ENCODE measurements at regions not wholly inside any gene's neighbourhood (a gene's known extent, or its start where the extent isn't known, plus 50 kb on each side); places are given as distances from the start of the nearest gene placed in this dataset.

DNA sequence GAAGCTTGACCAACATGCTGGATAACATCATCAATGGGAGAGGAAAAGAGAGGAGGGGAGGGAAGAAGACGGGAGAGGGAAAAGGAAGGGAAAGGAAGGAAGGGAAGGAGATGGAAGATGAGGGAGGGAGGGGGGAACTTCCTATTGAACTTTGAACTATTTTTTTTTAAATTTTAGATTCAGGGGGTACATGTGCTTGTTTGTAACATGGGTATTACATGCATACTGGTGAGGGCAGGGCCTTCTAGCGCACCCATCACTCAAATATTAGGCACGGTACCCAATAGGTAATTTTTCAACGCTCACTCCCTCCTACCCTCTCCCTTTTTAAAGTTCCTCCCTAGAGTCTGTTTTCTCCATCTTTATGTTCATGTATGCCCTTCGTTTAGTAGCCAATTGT is 383.2 kb upstream of the XYLT1 start:
- Histone ChIP-seq H3K4me1 (ENCODE audit: control insufficient read depth in 2 of 2, insufficient read depth in 2 of 2, low read length in 2 of 2) (no peaks in the 10 kb centered on the region), H3K27ac (ENCODE audit: low read length in 2 of 2) (no peak overlapping the region), H4K20me1 (ENCODE audit: control insufficient read depth, insufficient read depth, low read length, poor library complexity, severe bottlenecking) (no peaks in the 10 kb centered on the region), H3K36me3 (replicated peaks in 1 of 2; ENCODE audit: control extremely low read depth in 1 of 2, control insufficient read depth in 1 of 2, extremely low read depth in 1 of 2, insufficient read depth in 2 of 2, low read length in 1 of 2) (no peaks in the 10 kb centered on the region), H3K9ac (ENCODE audit: low read length) (no peak overlapping the region), H3K9me3 (ENCODE audit: control extremely low read depth in 1 of 3, control insufficient read depth in 2 of 3, insufficient read depth in 1 of 3, low read length in 2 of 3) (peaks cover 0 to 11% (median 3%) of the 10 kb centered on the region in 3 donors), H3K27me3 (replicated peaks in 1 of 4; ENCODE audit: control extremely low read depth in 1 of 4, control insufficient read depth in 3 of 4, insufficient read depth in 4 of 4, low read length in 3 of 4) (no peaks in the 10 kb centered on the region), H3K4me3 (ENCODE audit: control extremely low read depth in 1 of 5, extremely low read depth in 1 of 5, insufficient read depth in 1 of 5, low read depth in 2 of 5, low read length in 4 of 5) (no peak overlapping the region), H3K4me2 (replicated peaks; ENCODE audit: low read depth, low read length, poor library complexity, severe bottlenecking) (no peak overlapping the region), H3K79me2 (ENCODE audit: control insufficient read depth, insufficient read depth, low read length) (no peaks in the 10 kb centered on the region), H2AFZ (ENCODE audit: insufficient read depth, low read depth, low read length, poor library complexity, severe bottlenecking) (no peak overlapping the region)
- H3K4me3 Mint-ChIP-seq, result no peak overlapping the region
- H3K27ac Mint-ChIP-seq, result no peak overlapping the region
- H3K9me3 Mint-ChIP-seq (ENCODE audit: insufficient read depth), result peaks cover 4% of the 10 kb centered on the region
- intact Hi-C loops (cut with micrococcal nuclease), result no loop called here
- ChIA-PET CTCF (no interaction called here), POLR2A (no interaction called here)
- 89% methylated on average over 1 of the region's 5 CpGs for WGBS (ENCODE audit: insufficient coverage)
- no peaks in the 10 kb centered on the region for H3K4me1 Mint-ChIP-seq
- H3K27me3 Mint-ChIP-seq, result peaks cover under 1% of the 10 kb centered on the region
- ATAC-seq (ENCODE audit: low read depth) (no peak), DNase-seq (no peak)
- TF ChIP-seq EZH2 (IDR thresholded peaks at IDR 0.05; ENCODE audit: borderline replicate concordance, insufficient read depth, low read depth, low read length, poor library complexity, severe bottlenecking) (no peak), CTCF (IDR thresholded peaks at IDR 0.05) (no peak)

- H3K4me3 Mint-ChIP-seq, result no peak overlapping the region
- Histone ChIP-seq H3K4me2 (replicated peaks; ENCODE audit: low read depth, low read length, poor library complexity, severe bottlenecking) (no peak overlapping the region), H3K27me3 (replicated peaks in 1 of 4; ENCODE audit: control extremely low read depth in 1 of 4, control insufficient read depth in 3 of 4, insufficient read depth in 4 of 4, low read length in 3 of 4) (no peaks in the 10 kb centered on the region), H3K27ac (ENCODE audit: low read length in 2 of 2) (no peak overlapping the region), H3K9me3 (ENCODE audit: control extremely low read depth in 1 of 3, control insufficient read depth in 2 of 3, insufficient read depth in 1 of 3, low read length in 2 of 3) (peaks cover 0 to 11% (median 3%) of the 10 kb centered on the region in 3 donors), H3K4me3 (ENCODE audit: control extremely low read depth in 1 of 5, extremely low read depth in 1 of 5, insufficient read depth in 1 of 5, low read depth in 2 of 5, low read length in 4 of 5) (no peak overlapping the region), H4K20me1 (ENCODE audit: control insufficient read depth, insufficient read depth, low read length, poor library complexity, severe bottlenecking) (no peaks in the 10 kb centered on the region), H3K9ac (ENCODE audit: low read length) (no peak overlapping the region), H3K4me1 (ENCODE audit: control insufficient read depth in 2 of 2, insufficient read depth in 2 of 2, low read length in 2 of 2) (no peaks in the 10 kb centered on the region), H3K79me2 (ENCODE audit: control insufficient read depth, insufficient read depth, low read length) (no peaks in the 10 kb centered on the region), H2AFZ (ENCODE audit: insufficient read depth, low read depth, low read length, poor library complexity, severe bottlenecking) (no peak overlapping the region), H3K36me3 (replicated peaks in 1 of 2; ENCODE audit: control extremely low read depth in 1 of 2, control insufficient read depth in 1 of 2, extremely low read depth in 1 of 2, insufficient read depth in 2 of 2, low read length in 1 of 2) (no peaks in the 10 kb centered on the region)
- no peak for TF ChIP-seq EZH2 (IDR thresholded peaks at IDR 0.05; ENCODE audit: borderline replicate concordance, insufficient read depth, low read depth, low read length, poor library complexity, severe bottlenecking)
- no peak for TF ChIP-seq CTCF (IDR thresholded peaks at IDR 0.05)
- peaks cover 4% of the 10 kb centered on the region for H3K27me3 Mint-ChIP-seq
- ATAC-seq (ENCODE audit: low read depth) (no peak), DNase-seq (no peak)
- ChIA-PET CTCF (no interaction called here), POLR2A (no interaction called here)
- WGBS (ENCODE audit: insufficient coverage), result 48% methylated on average over 5 of the region's 6 CpGs
- no peak overlapping the region for H3K27ac Mint-ChIP-seq
- peaks cover 4% of the 10 kb centered on the region for H3K9me3 Mint-ChIP-seq (ENCODE audit: insufficient read depth)
- H3K4me1 Mint-ChIP-seq, result no peaks in the 10 kb centered on the region
- intact Hi-C loops (cut with micrococcal nuclease), result no loop called here
Measured at GRCh38 chr16:17852977-17853702, 382.4 kb upstream of the XYLT1 start.

All from B cell (primary cell).